Amniotic stem cell (primary cell): ENCODE measurements at regions not wholly inside any gene's neighbourhood (a gene's known extent, or its start where the extent isn't known, plus 50 kb on each side); places are given as distances from the start of the nearest gene placed in this dataset.
A peak's percentile ranks its signal among the peaks of the same experiment; 100 is the strongest.

ENCODE experiments used
- DNase-seq: peaks from one replicate; lab custom pipeline; 2025; lab: John Stamatoyannopoulos, UW

GRCh38 chr2:9082158-9082557 lies 78.7 kb upstream of the MBOAT2 start:
- no peak for DNase-seq

GRCh38 chr2:9081750-9082149 lies 78.3 kb upstream of the MBOAT2 start:
- no peak for DNase-seq

- DNase-seq: no peak
Measured at GRCh38 chr2:9078405-9078804, 74.9 kb upstream of the MBOAT2 start.

GRCh38 chr2:9077691-9078090 lies 74.2 kb upstream of the MBOAT2 start:
- no peak for DNase-seq

GRCh38 chr2:9076755-9077154 lies 73.3 kb upstream of the MBOAT2 start:
- DNase-seq: no peak

- DNase-seq: no peak
Measured at GRCh38 chr2:9076210-9076609, 72.7 kb upstream of the MBOAT2 start.

GRCh38 chr2:9074930-9075329 lies 71.4 kb upstream of the MBOAT2 start:
- DNase-seq: no peak

- no peak for DNase-seq
Measured at GRCh38 chr2:9071584-9072124, 68.2 kb upstream of the MBOAT2 start.

- no peak for DNase-seq
Measured at GRCh38 chr2:9071032-9071431, 67.5 kb upstream of the MBOAT2 start.

- no peak for DNase-seq
Measured at GRCh38 chr2:9069543-9069942, 66.1 kb upstream of the MBOAT2 start.

- no peak for DNase-seq
Measured at GRCh38 chr2:9065901-9066300, 62.4 kb upstream of the MBOAT2 start.

- no peak for DNase-seq
Measured at GRCh38 chr2:9063023-9063606, 59.6 kb upstream of the MBOAT2 start.

- no peak for DNase-seq
Measured at GRCh38 chr2:9060819-9061218, 57.3 kb upstream of the MBOAT2 start.

- peak; percentile 23 for DNase-seq
Measured at GRCh38 chr2:9057939-9058761, 54.7 kb upstream of the MBOAT2 start.

GRCh38 chr2:9055471-9055870 lies 52.0 kb upstream of the MBOAT2 start:
- DNase-seq: no peak

- DNase-seq: no peak
Measured at GRCh38 chr2:9053534-9053931, 50.0 kb upstream of the MBOAT2 start.
